NCI-H510A (cell line): ENCODE measurements at regions not wholly inside any gene's neighbourhood (a gene's known extent, or its start where the extent isn't known, plus 50 kb on each side); places are given as distances from the start of the nearest gene placed in this dataset.
"Not testable (repeated sequence)": the region's sequence is repeated elsewhere in the genome, so short reads cannot be mapped to it uniquely, and the experiment has no call there.

Source experiments
- DNase-seq: peaks from one replicate; lab custom pipeline; 2025; lab: John Stamatoyannopoulos, UW

DNA sequence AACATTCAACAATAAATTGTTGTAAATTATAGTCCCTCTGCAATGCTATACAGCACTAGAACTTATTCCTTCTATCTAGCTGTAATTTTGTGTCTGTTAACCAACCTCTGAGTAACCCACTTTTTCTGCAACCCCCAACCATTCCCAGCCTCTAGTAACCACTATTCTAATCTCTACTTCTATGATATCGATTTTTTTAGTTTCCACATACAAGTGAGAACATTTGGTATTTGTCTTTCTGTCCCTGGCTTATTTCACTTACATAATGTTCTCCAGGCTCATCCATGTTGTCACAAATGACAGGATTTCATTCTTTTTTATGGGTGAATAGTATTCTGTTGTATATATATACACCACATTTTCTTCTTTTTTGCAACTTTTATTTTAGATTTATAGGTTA, 147.6 kb downstream of the MAIP1 start:
- no peak for DNase-seq

- no peak for DNase-seq
Observed at GRCh38 chr2:200104015-200104414, 148.6 kb downstream of the MAIP1 start.

DNA sequence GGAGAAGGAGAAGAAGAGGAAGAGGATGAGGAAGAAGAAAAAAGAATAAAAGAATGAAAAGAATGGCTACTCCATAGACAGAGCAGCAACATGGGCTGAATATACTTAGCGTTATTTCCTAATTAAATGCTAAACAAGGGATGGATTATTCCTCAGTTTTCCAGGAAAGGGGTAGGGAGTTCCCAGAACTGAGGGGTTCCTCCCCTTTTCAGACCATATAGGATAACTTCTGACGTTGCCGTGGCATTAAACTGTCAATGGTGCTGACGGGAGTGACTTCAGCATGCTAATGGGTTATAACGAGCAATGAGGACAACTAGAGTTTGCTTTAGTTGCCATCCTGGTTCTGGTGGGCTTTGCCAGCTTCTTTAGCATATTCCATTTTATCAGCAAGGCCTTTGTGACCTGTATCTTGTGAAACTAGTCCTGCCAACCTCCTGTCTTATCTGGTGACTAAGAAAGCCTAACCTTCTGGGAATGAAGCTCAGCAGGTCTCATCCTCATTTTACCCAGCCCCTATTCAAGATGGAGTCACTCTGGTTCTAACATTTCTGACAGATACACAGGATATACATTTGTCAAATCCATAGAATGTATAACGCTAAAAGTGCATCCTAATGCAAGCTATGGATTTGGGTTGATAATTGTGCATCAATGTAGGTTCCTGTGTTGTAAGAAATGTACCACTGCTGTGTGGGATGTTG, 152.3 kb downstream of the MAIP1 start:
- DNase-seq, result no peak

- DNase-seq, result no peak
Observed at GRCh38 chr2:200109421-200109820, 154.0 kb downstream of the MAIP1 start.

GRCh38 chr2:200110381-200110780, 155.0 kb downstream of the MAIP1 start:
- no peak for DNase-seq

DNA sequence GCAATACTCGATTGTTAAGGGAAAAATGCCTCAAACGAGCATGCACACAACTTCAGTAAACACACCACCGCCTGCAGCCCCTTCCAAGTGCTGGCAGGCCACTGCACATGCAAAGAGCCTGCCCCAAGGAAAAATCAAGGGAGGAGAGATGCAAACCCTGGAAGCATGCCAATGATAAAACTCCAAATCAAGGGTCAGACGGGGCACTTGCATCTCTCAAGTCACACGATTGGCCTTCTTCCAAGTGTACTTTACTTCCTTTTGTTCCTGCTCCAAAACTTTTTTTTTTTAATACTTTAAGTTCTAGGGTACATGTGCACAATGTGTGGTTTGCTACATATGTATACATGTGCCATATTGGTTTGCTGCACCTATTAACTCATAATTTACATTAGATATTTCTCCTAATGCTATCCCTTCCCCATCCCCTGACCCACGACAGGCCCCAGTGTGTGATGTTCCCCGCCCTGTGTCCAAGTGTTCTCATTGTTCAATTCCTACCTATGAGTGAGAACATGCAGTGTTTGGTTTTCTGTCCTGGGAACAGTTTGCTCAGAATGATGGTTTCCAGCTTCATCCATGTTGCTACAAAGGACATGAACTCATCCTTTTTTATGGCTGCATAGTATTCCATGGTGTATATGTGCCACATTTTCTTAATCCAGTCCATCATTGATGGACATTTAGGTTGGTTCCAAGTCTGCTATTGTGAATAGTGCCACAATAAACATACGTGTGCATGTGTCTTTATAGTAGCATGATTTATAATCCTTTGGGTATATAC, 157.8 kb downstream of the MAIP1 start:
- not testable (repeated sequence) for DNase-seq

- no peak for DNase-seq
Observed at GRCh38 chr2:200119236-200119635, 163.9 kb downstream of the MAIP1 start.

DNA sequence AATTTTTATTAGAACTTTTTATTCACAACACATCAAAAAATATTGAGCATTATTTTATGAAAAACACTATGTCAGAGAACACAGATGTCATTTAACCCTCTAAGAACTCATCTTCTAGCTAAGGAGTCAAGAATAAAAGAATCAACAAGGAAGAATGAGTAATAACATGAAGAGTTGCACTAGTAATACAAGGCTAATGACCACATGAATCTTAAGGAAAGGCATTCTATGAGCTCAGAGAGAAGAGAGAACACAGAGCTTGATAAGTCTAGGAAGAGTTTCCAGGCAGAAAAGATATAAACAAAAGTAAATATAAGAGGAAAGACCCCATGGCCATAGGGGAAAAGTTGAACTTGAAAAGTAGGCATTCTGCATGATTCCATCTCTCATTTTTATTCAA, 166.5 kb downstream of the MAIP1 start:
- no peak for DNase-seq

DNA sequence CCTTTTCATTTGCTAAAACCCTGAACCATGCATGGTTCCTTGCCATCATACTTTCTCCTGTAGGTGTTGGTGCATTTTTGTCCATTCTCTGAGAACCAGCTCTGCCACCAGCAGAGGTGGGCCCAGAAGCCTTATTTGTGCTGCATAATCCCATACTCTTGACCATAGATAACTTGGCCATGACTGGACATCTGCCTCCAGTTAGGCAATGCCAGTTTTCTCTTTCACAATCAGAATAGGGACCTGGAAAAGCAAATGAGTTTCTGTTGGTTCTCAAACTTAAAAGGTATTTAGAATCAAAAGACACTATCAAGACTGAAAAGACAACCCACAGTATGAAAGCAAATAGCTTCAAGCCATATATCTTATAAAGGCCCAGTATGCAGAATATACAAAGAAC, 167.3 kb downstream of the MAIP1 start:
- no peak for DNase-seq

DNA sequence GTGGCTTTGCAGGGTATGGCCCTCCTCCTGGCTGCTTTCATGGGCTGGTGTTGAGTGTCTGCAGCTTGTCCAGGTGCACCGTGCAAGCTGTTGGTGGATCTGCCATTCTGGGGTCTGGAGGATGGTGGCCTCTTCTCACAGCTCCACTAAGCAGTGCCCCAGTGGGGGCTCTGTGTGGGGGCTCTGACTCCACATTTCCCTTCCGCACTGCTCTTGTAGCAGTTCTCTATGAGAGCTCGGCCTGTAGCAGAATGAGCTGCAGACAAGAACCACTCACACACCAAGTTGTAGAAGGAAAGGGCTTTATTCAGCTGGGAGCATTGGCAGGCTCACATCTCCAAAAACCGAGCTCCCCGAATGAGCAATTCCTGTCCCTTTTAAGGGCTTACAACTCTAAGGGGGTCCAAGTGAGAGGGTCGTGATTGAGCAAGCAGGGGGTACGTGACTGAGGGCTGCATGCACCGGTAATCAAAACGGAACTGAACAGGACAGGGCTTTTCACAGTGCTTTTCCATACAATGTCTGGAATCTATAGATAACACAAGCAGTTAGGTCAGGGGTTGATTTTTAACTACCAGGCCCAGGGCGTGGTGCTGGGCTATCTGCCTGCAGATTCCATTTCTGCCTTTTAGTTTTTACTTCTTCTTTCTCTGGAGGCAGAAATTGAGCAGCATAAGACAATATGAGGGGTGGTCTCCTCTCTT, 169.4 kb downstream of the MAIP1 start:
- DNase-seq, result not testable (repeated sequence)

- no peak for DNase-seq
Observed at GRCh38 chr2:200125444-200126284, 170.3 kb downstream of the MAIP1 start.

GRCh38 chr2:200126285-200126670, 170.9 kb downstream of the MAIP1 start:
- DNase-seq, result not testable (repeated sequence)

DNA sequence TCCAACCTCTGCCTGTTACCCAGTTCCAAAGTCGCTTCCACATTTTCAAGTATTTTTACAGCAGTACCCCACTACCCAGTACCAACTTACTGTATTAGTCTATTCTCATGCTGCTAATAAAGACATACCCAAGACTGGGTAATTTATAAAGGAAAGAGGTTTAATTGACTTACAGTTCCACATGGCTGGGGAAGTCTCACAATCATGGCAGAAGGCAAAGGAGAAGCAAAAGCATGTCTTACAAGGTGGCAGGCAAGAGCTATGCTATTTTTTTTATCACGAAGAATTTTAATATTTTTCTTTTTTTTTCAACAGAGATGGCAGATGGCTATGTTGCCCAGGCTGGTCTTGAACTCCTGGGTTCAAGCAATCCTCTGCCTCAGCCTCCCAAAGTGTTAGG, 171.3 kb downstream of the MAIP1 start:
- not testable (repeated sequence) for DNase-seq

- no peak for DNase-seq
Observed at GRCh38 chr2:200127848-200128247, 172.5 kb downstream of the MAIP1 start.

GRCh38 chr2:200128296-200128695, 172.9 kb downstream of the MAIP1 start:
- DNase-seq, result no peak

DNA sequence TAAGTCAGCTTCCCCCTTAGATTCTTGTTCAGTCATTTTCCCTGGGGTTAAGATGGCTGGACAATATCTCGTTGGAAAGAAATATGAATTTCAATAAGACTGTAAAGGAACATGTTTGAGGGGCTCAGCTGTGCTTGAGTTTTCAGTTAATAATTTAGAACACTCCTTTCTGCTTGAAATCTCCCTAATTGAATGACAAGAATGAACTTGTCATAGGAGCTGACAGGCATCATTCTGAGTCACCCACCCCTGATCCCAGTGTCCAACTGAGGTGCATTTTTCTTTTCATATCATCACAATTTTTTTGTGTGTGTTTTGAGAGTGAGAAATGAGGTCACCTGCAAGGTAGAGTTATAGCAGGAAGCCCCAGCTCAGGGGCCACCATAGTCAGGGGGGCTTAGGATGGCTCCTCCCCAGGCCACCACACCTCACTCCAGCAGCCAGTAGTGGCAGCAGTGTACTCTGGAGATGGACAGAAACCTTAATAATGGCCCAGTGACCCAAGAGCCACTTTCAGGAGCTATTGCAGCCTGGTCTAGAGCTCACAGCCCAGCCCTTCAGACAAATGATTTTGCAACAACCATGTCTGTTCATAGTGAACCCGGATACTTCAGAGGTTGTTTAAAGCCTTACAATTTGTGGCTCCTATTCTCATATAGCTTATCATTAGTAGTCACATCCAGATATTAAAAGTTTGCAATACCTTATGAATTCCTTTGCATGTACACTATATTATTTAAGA, 174.5 kb downstream of the MAIP1 start:
- no peak for DNase-seq

DNA sequence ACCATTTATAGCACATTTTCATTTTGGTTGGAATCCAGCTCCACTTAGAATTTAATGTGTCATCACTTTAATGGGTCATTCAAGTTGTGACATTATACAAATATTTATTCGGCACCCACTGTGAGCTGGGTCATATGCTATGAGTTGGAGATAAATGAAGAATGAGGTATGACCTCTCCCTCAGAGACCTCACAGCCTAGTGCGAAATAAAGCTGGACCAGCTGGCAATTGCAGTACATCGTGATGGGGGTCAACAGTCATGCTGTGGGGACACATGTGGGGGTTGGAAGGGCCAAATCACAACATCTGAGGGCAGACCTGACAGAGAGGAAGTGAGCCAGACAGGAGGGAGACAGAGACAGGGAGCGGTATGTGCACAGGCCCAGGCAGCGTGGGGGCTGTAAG, 175.4 kb downstream of the MAIP1 start:
- DNase-seq, result no peak

DNA sequence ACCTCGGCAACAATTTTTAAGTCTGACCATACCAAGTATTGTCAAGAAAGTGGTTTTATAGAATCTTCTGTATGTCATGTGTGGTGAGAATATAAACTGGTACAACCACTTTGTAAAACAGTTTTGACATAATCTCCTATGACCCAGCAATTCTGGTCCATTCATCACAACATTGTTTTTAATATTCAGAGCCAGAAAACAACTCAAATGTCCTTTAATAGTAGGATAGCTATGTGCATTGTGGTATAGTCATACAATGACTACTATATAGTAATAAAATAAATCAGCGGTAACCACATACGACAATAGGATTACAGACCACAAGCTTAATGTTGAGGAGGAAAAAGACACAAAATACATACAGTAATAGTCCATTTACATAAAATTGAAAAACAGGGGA, 175.2 kb upstream of the SPATS2L start:
- DNase-seq, result no peak

- no peak for DNase-seq
Observed at GRCh38 chr2:200135082-200135481, 171.4 kb upstream of the SPATS2L start.

- no peak for DNase-seq
Observed at GRCh38 chr2:200136655-200137054, 169.8 kb upstream of the SPATS2L start.

DNA sequence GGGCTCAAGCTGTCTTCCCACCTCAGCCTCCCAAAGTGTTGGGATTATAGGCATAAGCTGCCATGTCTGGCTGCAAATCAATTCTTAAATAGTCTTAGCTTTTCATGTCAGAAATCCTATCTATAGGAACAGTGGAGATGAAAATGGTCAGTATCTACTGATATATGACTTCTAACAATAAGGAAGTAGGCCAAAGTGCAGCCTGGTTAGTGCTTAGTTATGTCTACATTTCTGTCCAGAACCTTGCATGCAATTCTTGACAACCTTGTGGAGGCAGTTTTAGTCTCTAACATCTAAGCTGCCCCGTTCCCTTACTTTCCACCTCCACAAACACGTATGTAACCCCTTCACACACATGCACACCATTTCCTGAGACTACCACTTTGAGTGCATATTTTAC, 169.2 kb upstream of the SPATS2L start:
- no peak for DNase-seq
